ENCODE measurements at regions not wholly inside any gene's neighbourhood (a gene's known extent, or its start where the extent isn't known, plus 50 kb on each side); places are given as distances from the start of the nearest gene placed in this dataset.

DNA sequence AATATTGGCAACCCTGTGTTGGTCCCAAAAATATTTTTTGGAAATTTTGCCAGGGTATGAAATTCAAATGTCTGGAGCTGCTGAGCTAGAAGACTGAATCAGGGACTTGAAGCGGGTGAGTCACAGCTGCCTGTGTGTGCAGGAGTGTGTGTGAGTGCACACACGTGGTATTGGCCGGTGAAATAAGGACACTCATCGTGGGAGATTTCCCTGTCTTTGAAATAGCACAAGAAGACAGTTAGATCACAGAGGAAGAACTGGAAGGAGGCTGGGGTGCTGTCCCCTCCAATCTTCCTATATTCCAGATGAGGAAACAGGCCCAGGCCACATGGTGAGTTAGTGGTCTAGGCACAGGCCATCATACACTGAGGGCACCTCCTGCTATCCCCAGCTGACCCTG, 123.8 kb upstream of the MLN start:
- POLR2A ChIA-PET, result no interaction called here
- WGBS (ENCODE audit: missing lambda C conversion rate), result 31% methylated on average over 4 of the region's 4 CpGs

DNA sequence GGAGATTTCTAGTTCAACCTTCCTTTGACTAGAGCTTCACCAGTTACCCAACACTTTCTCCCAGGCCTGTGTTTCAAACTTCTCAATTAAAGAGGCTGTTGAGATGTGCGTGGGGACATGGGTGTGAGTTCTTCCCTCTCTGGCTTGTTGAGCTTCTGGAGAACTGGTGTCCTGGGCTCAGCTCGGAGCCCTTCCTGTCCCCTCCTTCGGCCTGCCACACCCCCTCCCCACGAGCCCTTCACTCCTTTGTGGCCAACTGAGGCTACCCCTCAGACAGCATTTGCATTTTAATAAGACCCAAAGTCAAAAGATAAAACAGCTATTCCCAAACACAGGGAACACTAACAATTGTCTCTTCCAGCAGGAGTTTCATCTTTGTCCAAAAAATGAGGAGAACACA, 123.3 kb upstream of the MLN start:
- WGBS (ENCODE audit: missing lambda C conversion rate), result 73% methylated on average over 4 of the region's 4 CpGs
- CTCF ChIA-PET, result interaction anchor here (0.7 to 1.5 kb wide), 2 partner anchors 16 to 156 kb away, joined by 3 to 5 read pairs; no protein-coding TSS in a partner anchor

More for the DNA sequence above, 123.8 kb upstream of the MLN start:
- no peak for TF ChIP-seq FOXS1 (CRISPR knock-in tag; IDR thresholded peaks at IDR 0.05)
- DNase-seq (ENCODE audit: low read depth in 1 of 2, low spot score in 1 of 2) (no peak), FAIRE-seq (no peak), ATAC-seq (no peak)
- H3K27ac ChIP-seq, result no peak overlapping the region
- CTCF ChIA-PET, result interaction anchor here (0.7 to 1.5 kb wide), 2 partner anchors 17 to 157 kb away, joined by 3 to 5 read pairs; no protein-coding TSS in a partner anchor
- H3K9me3 ChIP-seq, result no peaks in the 10 kb centered on the region
- no peaks in the 10 kb centered on the region for H3K4me1 ChIP-seq
- H3K4me2 ChIP-seq, result no peak overlapping the region
- no peak overlapping the region for H3K4me3 ChIP-seq

GRCh38 chr6:33926451-33926850, 122.6 kb upstream of the MLN start:
- WGBS (ENCODE audit: missing lambda C conversion rate), result 85% methylated on average over 4 of the region's 4 CpGs
- no peak for TF ChIP-seq GATA3 (IDR thresholded peaks at IDR 0.05; ENCODE audit: borderline replicate concordance)
- TF ChIP-seq RARB (CRISPR knock-in tag; IDR thresholded peaks at IDR 0.05), result no peak
- no peak for TF ChIP-seq ZNF302 (CRISPR knock-in tag; IDR thresholded peaks at IDR 0.05)
- TF ChIP-seq ZSCAN20 (CRISPR knock-in tag; IDR thresholded peaks at IDR 0.05), result no peak
- no peak for TF ChIP-seq JUN (IDR thresholded peaks at IDR 0.05)
- DNase-seq (ENCODE audit: low read depth in 1 of 2, low spot score in 1 of 2) (peak; percentile 8 to 15), ATAC-seq (peak in 1 of 2 experiments; percentile 61; a peak in 3 of 6 replicates), FAIRE-seq (no peak)
- ChIA-PET POLR2A (no interaction called here), CTCF (interaction anchor here (1.5 kb wide), 1 partner anchor 155 kb away, joined by 5 read pairs; no protein-coding TSS in a partner anchor)
- Histone ChIP-seq H3K9me3 (no peaks in the 10 kb centered on the region), H3K4me1 (no peaks in the 10 kb centered on the region), H3K4me2 (no peak overlapping the region), H3K27ac (no peak overlapping the region), H3K4me3 (no peak overlapping the region)

More for the DNA sequence above, 123.3 kb upstream of the MLN start:
- no peaks in the 10 kb centered on the region for H3K4me1 ChIP-seq
- no peaks in the 10 kb centered on the region for H3K9me3 ChIP-seq
- no peak overlapping the region for H3K4me3 ChIP-seq
- POLR2A ChIA-PET, result no interaction called here
- no peak for ATAC-seq
- no peak overlapping the region for H3K27ac ChIP-seq
- no peak for FAIRE-seq
- no peak overlapping the region for H3K4me2 ChIP-seq
- TF ChIP-seq, protein P1, sequence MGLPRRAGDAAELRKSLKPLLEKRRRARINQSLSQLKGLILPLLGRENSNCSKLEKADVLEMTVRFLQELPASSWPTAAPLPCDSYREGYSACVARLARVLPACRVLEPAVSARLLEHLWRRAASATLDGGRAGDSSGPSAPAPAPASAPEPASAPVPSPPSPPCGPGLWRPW (IDR thresholded peaks at IDR 0.05), result no peak
- no peak for TF ChIP-seq CBX8 (IDR thresholded peaks at IDR 0.05)
- TF ChIP-seq ZNF302 (CRISPR knock-in tag; IDR thresholded peaks at IDR 0.05), result no peak
- no peak for TF ChIP-seq RARB (CRISPR knock-in tag; IDR thresholded peaks at IDR 0.05)
- no peak for TF ChIP-seq ZSCAN20 (CRISPR knock-in tag; IDR thresholded peaks at IDR 0.05)
- TF ChIP-seq RFX5 (IDR thresholded peaks at IDR 0.05), result no peak
- TF ChIP-seq SMC3 (IDR thresholded peaks at IDR 0.05), result no peak
- TF ChIP-seq, protein P2, sequence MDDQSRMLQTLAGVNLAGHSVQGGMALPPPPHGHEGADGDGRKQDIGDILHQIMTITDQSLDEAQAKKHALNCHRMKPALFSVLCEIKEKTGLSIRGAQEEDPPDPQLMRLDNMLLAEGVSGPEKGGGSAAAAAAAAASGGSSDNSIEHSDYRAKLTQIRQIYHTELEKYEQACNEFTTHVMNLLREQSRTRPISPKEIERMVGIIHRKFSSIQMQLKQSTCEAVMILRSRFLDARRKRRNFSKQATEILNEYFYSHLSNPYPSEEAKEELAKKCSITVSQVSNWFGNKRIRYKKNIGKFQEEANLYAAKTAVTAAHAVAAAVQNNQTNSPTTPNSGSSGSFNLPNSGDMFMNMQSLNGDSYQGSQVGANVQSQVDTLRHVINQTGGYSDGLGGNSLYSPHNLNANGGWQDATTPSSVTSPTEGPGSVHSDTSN (IDR thresholded peaks at IDR 0.05), result no peak
- TF ChIP-seq BHLHE40 (IDR thresholded peaks at IDR 0.05; ENCODE audit: low read depth, low read length), result no peak
- TF ChIP-seq HOXB5 (CRISPR knock-in tag; IDR thresholded peaks at IDR 0.05), result no peak
- no peak for TF ChIP-seq EP300 (IDR thresholded peaks at IDR 0.05)
- TF ChIP-seq, protein P3, sequence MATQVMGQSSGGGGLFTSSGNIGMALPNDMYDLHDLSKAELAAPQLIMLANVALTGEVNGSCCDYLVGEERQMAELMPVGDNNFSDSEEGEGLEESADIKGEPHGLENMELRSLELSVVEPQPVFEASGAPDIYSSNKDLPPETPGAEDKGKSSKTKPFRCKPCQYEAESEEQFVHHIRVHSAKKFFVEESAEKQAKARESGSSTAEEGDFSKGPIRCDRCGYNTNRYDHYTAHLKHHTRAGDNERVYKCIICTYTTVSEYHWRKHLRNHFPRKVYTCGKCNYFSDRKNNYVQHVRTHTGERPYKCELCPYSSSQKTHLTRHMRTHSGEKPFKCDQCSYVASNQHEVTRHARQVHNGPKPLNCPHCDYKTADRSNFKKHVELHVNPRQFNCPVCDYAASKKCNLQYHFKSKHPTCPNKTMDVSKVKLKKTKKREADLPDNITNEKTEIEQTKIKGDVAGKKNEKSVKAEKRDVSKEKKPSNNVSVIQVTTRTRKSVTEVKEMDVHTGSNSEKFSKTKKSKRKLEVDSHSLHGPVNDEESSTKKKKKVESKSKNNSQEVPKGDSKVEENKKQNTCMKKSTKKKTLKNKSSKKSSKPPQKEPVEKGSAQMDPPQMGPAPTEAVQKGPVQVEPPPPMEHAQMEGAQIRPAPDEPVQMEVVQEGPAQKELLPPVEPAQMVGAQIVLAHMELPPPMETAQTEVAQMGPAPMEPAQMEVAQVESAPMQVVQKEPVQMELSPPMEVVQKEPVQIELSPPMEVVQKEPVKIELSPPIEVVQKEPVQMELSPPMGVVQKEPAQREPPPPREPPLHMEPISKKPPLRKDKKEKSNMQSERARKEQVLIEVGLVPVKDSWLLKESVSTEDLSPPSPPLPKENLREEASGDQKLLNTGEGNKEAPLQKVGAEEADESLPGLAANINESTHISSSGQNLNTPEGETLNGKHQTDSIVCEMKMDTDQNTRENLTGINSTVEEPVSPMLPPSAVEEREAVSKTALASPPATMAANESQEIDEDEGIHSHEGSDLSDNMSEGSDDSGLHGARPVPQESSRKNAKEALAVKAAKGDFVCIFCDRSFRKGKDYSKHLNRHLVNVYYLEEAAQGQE (IDR thresholded peaks at IDR 0.05), result no peak
- no peak for DNase-seq (ENCODE audit: low read depth in 1 of 2, low spot score in 1 of 2)

- CTCF ChIA-PET, result no interaction called here
- TF ChIP-seq CEBPB (IDR thresholded peaks at IDR 0.05), result no peak
- no peak for TF ChIP-seq SMC3 (IDR thresholded peaks at IDR 0.05)
- no peak for TF ChIP-seq CHD4 (IDR thresholded peaks at IDR 0.05; ENCODE audit: borderline replicate concordance)
- no peak for TF ChIP-seq EP300 (IDR thresholded peaks at IDR 0.05)
- TF ChIP-seq MYC (IDR thresholded peaks at IDR 0.05; ENCODE audit: borderline replicate concordance, low read length), result no peak
- no peak for TF ChIP-seq CHD2 (IDR thresholded peaks at IDR 0.05; ENCODE audit: low read length, partially characterized antibody)
- TF ChIP-seq FOXS1 (CRISPR knock-in tag; IDR thresholded peaks at IDR 0.05), result no peak
- TF ChIP-seq, protein P2 (IDR thresholded peaks at IDR 0.05), result no peak
- no peak for TF ChIP-seq MAFK (IDR thresholded peaks at IDR 0.05; ENCODE audit: partially characterized antibody)
- TF ChIP-seq ZSCAN20 (CRISPR knock-in tag; IDR thresholded peaks at IDR 0.05), result no peak
- no peak for TF ChIP-seq KDM5A (IDR thresholded peaks at IDR 0.05)
- no peak for TF ChIP-seq ZNF302 (CRISPR knock-in tag; IDR thresholded peaks at IDR 0.05)
- no peak for TF ChIP-seq POLR2A (IDR thresholded peaks at IDR 0.05; ENCODE audit: low read length)
- no peak for TF ChIP-seq KDM1A (IDR thresholded peaks at IDR 0.05; ENCODE audit: low read depth)
- TF ChIP-seq USF2 (IDR thresholded peaks at IDR 0.05), result no peak
- TF ChIP-seq EHMT2 (IDR thresholded peaks at IDR 0.05; ENCODE audit: low read depth), result no peak
Observed at GRCh38 chr6:33925936-33926335, 122.1 kb upstream of the MLN start.

More at GRCh38 chr6:33925936-33926335, 122.1 kb upstream of the MLN start:
- DNase-seq (ENCODE audit: low read depth in 1 of 2, low spot score in 1 of 2) (no peak), FAIRE-seq (no peak), ATAC-seq (no peak)
- Histone ChIP-seq H3K9me3 (no peaks in the 10 kb centered on the region), H3K27ac (no peak overlapping the region), H3K4me3 (no peak overlapping the region), H3K4me2 (no peak overlapping the region), H3K4me1 (no peaks in the 10 kb centered on the region)
- 80% methylated on average over 2 of the region's 8 CpGs for WGBS (ENCODE audit: missing lambda C conversion rate)
- POLR2A ChIA-PET, result no interaction called here

All from A549 (cell line).